Lower leg skin (tissue), 4 donors: ENCODE measurements at regions not wholly inside any gene's neighbourhood (a gene's known extent, or its start where the extent isn't known, plus 50 kb on each side); places are given as distances from the start of the nearest gene placed in this dataset.

ENCODE experiments used
- DNase-seq, 2 donors: peaks; one replicate each; pipeline ENCODE4 v3.0.0-alpha.2; 2019; ENCODE audit warnings: low spot score in 2 of 2
- H3K4me3 ChIP-seq: fragments of 200-600 bp; sonication (generic); 2 replicates; pipeline ENCODE4 v1.5.1; 2017; ENCODE audit warnings: mild to moderate bottlenecking, low read depth; ENCODE audit not compliant: poor library complexity, severe bottlenecking
- CTCF ChIP-seq, 3 donors: fragments of 450-650 bp; IDR thresholded peaks; one replicate each; pipeline ENCODE4 v1.5.1; 2016; ENCODE audit warnings: antibody characterized with exemption in 3 of 3, mild to moderate bottlenecking in 3 of 3, moderate library complexity in 2 of 3
- POLR2A ChIP-seq, 2 donors: fragments of 450-650 bp; IDR thresholded peaks; one replicate each; pipeline ENCODE4 v1.6.1; 2016 to 2017; ENCODE audit warnings: antibody characterized with exemption in 2 of 2, mild to moderate bottlenecking in 1 of 2, moderate library complexity in 1 of 2
- WGBS, 2 donors: methylation state at CpG; one replicate each; pipeline ENCODE4 v1.1.5; 2018; 5-methylcytosine and 5-hydroxymethylcytosine counted together
- intact Hi-C: fragments of 100-400 bp; cut with DNase I; formaldehyde crosslinking; loops from one replicate; pipeline ENCODE4 v1.15.0; 2023; ENCODE audit warnings: low total_unique reads

GRCh38 chr1:82813386-82813785, 1012.7 kb downstream of the ADGRL2 start:
- TF ChIP-seq CTCF (IDR thresholded peaks at IDR 0.05) (no peak), POLR2A (IDR thresholded peaks at IDR 0.05) (no peak)
- DNase-seq: no peak
- intact Hi-C loops: no loop called here
- no peak overlapping the region for H3K4me3 ChIP-seq

GRCh38 chr1:82810601-82811000, 1009.9 kb downstream of the ADGRL2 start:
- 66 to 71% methylated on average over 3 of the region's 3 CpGs for WGBS, 2 donors
- no peak for DNase-seq
- intact Hi-C loops: no loop called here
- TF ChIP-seq CTCF (IDR thresholded peaks at IDR 0.05) (no peak), POLR2A (IDR thresholded peaks at IDR 0.05) (no peak)
- H3K4me3 ChIP-seq: no peak overlapping the region

GRCh38 chr1:82807563-82807962, 1006.8 kb downstream of the ADGRL2 start:
- WGBS, 2 donors: 83 to 89% methylated on average over 3 of the region's 3 CpGs
- no peak for DNase-seq
- intact Hi-C loops: no loop called here
- TF ChIP-seq CTCF (IDR thresholded peaks at IDR 0.05) (no peak), POLR2A (IDR thresholded peaks at IDR 0.05) (no peak)
- no peak overlapping the region for H3K4me3 ChIP-seq

- intact Hi-C loops: no loop called here
- no peak for TF ChIP-seq CTCF (IDR thresholded peaks at IDR 0.05)
- TF ChIP-seq POLR2A (IDR thresholded peaks at IDR 0.05): no peak
- 72 to 79% methylated on average over 3 of the region's 3 CpGs for WGBS, 2 donors
- no peak for DNase-seq
- no peak overlapping the region for H3K4me3 ChIP-seq
Observed at GRCh38 chr1:82806133-82806532, 1005.4 kb downstream of the ADGRL2 start.

- no peak overlapping the region for H3K4me3 ChIP-seq
- intact Hi-C loops: no loop called here
- no peak for DNase-seq
- 82% methylated on average over 2 of the region's 2 CpGs for WGBS, 2 donors
- TF ChIP-seq POLR2A (IDR thresholded peaks at IDR 0.05): no peak
- TF ChIP-seq CTCF (IDR thresholded peaks at IDR 0.05): no peak
Observed at GRCh38 chr1:82801176-82801575, 1000.4 kb downstream of the ADGRL2 start.

GRCh38 chr1:82800721-82801120, 1000.0 kb downstream of the ADGRL2 start:
- H3K4me3 ChIP-seq: no peak overlapping the region
- no peak for DNase-seq
- 80 to 81% methylated on average over 2 of the region's 2 CpGs for WGBS, 2 donors
- no peak for TF ChIP-seq POLR2A (IDR thresholded peaks at IDR 0.05)
- no peak for TF ChIP-seq CTCF (IDR thresholded peaks at IDR 0.05)
- intact Hi-C loops: no loop called here
